ENCODE measurements at regions not wholly inside any gene's neighbourhood (a gene's known extent, or its start where the extent isn't known, plus 50 kb on each side); places are given as distances from the start of the nearest gene placed in this dataset.

DNA sequence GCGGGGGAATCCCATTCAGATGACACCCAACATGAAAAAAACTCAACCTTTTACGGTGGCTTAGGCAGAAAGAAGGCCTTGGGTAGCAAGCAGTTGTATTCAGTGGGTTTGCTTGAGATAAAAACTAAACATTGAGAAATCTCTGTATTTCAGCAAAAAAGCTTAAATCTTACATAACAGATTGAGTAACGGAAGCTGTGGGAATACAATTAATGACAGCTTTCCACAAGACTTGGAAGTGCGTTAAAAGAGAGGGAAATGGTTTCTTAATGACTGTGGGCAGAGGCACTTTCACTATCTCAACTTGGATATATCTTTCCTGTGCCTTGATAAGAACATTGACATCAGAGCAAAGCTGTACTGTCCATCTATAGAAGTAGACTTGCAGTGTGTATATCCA is 418.5 kb upstream of the HS3ST1 start:
- POLR2A ChIA-PET: no interaction called here
- intact Hi-C loops (cut with micrococcal nuclease): no loop called here
- Mint-ChIP-seq H3K27ac (no peak overlapping the region), H3K4me1 (peaks cover 2% of the 10 kb centered on the region), H3K9me3 (ENCODE audit: insufficient read depth) (no peaks in the 10 kb centered on the region), H3K27me3 (no peaks in the 10 kb centered on the region), H3K4me3 (no peak overlapping the region)
- no peak overlapping the region for H3K4me3 ChIP-seq (ENCODE audit: control extremely low read depth in 1 of 5, extremely low read depth in 1 of 5, insufficient read depth in 1 of 5, low read depth in 2 of 5, low read length in 4 of 5)
- no peaks in the 10 kb centered on the region for H3K9me3 ChIP-seq (ENCODE audit: control extremely low read depth in 1 of 3, control insufficient read depth in 2 of 3, insufficient read depth in 1 of 3, low read length in 2 of 3)
- no peaks in the 10 kb centered on the region for H4K20me1 ChIP-seq (ENCODE audit: control insufficient read depth, insufficient read depth, low read length, poor library complexity, severe bottlenecking)
- TF ChIP-seq, protein P1, sequence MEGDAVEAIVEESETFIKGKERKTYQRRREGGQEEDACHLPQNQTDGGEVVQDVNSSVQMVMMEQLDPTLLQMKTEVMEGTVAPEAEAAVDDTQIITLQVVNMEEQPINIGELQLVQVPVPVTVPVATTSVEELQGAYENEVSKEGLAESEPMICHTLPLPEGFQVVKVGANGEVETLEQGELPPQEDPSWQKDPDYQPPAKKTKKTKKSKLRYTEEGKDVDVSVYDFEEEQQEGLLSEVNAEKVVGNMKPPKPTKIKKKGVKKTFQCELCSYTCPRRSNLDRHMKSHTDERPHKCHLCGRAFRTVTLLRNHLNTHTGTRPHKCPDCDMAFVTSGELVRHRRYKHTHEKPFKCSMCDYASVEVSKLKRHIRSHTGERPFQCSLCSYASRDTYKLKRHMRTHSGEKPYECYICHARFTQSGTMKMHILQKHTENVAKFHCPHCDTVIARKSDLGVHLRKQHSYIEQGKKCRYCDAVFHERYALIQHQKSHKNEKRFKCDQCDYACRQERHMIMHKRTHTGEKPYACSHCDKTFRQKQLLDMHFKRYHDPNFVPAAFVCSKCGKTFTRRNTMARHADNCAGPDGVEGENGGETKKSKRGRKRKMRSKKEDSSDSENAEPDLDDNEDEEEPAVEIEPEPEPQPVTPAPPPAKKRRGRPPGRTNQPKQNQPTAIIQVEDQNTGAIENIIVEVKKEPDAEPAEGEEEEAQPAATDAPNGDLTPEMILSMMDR (IDR thresholded peaks at IDR 0.05): no peak
- CTCF ChIA-PET: no interaction called here
- H3K9ac ChIP-seq (ENCODE audit: low read length): no peak overlapping the region
- H3K79me2 ChIP-seq (ENCODE audit: control insufficient read depth, insufficient read depth, low read length): no peaks in the 10 kb centered on the region
- ATAC-seq (ENCODE audit: low read depth): no peak
- H3K27me3 ChIP-seq (replicated peaks in 1 of 4; ENCODE audit: control extremely low read depth in 1 of 4, control insufficient read depth in 3 of 4, insufficient read depth in 4 of 4, low read length in 3 of 4): no peaks in the 10 kb centered on the region
- H3K4me1 ChIP-seq (ENCODE audit: control insufficient read depth in 2 of 2, insufficient read depth in 2 of 2, low read length in 2 of 2): no peaks in the 10 kb centered on the region
- no peaks in the 10 kb centered on the region for H3K36me3 ChIP-seq (replicated peaks in 1 of 2; ENCODE audit: control extremely low read depth in 1 of 2, control insufficient read depth in 1 of 2, extremely low read depth in 1 of 2, insufficient read depth in 2 of 2, low read length in 1 of 2)
- H3K27ac ChIP-seq (ENCODE audit: low read length in 2 of 2): no peak overlapping the region
- no peak overlapping the region for H2AFZ ChIP-seq (ENCODE audit: insufficient read depth, low read depth, low read length, poor library complexity, severe bottlenecking)
- no peak overlapping the region for H3K4me2 ChIP-seq (replicated peaks; ENCODE audit: low read depth, low read length, poor library complexity, severe bottlenecking)
- WGBS (ENCODE audit: insufficient coverage): no CpG with 5 or more reads among the region's 4 CpGs
- no peak for DNase-seq

DNA sequence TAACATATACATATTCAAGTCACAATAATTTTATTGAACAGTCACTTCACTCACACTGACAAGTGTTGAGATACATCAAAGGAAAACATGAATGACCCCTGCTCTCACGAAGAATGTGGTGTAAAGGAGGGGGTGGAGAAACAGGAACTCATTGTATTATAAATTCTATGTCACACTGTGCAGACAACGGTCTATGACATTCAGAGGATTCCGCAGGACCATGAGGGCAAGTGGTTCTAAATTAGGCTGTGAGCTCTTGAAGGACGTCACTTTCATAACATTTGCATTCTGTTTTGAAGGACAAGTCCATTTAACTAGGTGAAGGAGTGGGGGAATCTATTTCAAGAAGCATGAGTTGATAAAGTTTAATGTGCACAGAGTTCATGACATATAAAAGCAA is 415.2 kb upstream of the HS3ST1 start:
- H3K36me3 ChIP-seq (replicated peaks in 1 of 2; ENCODE audit: control extremely low read depth in 1 of 2, control insufficient read depth in 1 of 2, extremely low read depth in 1 of 2, insufficient read depth in 2 of 2, low read length in 1 of 2): no peaks in the 10 kb centered on the region
- no peak for ATAC-seq (ENCODE audit: low read depth)
- ChIA-PET POLR2A (no interaction called here), CTCF (no interaction called here)
- Mint-ChIP-seq H3K27me3 (no peaks in the 10 kb centered on the region), H3K4me3 (no peak overlapping the region), H3K27ac (no peak overlapping the region), H3K9me3 (ENCODE audit: insufficient read depth) (no peaks in the 10 kb centered on the region), H3K4me1 (peaks cover 2% of the 10 kb centered on the region)
- no peaks in the 10 kb centered on the region for H3K4me1 ChIP-seq (ENCODE audit: control insufficient read depth in 2 of 2, insufficient read depth in 2 of 2, low read length in 2 of 2)
- TF ChIP-seq EZH2 (IDR thresholded peaks at IDR 0.05; ENCODE audit: borderline replicate concordance, insufficient read depth, low read depth, low read length, poor library complexity, severe bottlenecking): no peak
- TF ChIP-seq, protein P1 (IDR thresholded peaks at IDR 0.05): no peak
- H4K20me1 ChIP-seq (ENCODE audit: control insufficient read depth, insufficient read depth, low read length, poor library complexity, severe bottlenecking): no peaks in the 10 kb centered on the region
- no peaks in the 10 kb centered on the region for H3K27me3 ChIP-seq (replicated peaks in 1 of 4; ENCODE audit: control extremely low read depth in 1 of 4, control insufficient read depth in 3 of 4, insufficient read depth in 4 of 4, low read length in 3 of 4)
- no peaks in the 10 kb centered on the region for H3K9me3 ChIP-seq (ENCODE audit: control extremely low read depth in 1 of 3, control insufficient read depth in 2 of 3, insufficient read depth in 1 of 3, low read length in 2 of 3)
- no peak overlapping the region for H3K27ac ChIP-seq (ENCODE audit: low read length in 2 of 2)
- H3K9ac ChIP-seq (ENCODE audit: low read length): no peak overlapping the region
- H3K4me3 ChIP-seq (ENCODE audit: control extremely low read depth in 1 of 5, extremely low read depth in 1 of 5, insufficient read depth in 1 of 5, low read depth in 2 of 5, low read length in 4 of 5): no peak overlapping the region
- 76% methylated on average over 3 of the region's 4 CpGs for WGBS (ENCODE audit: insufficient coverage)
- no peak for DNase-seq
- H3K79me2 ChIP-seq (ENCODE audit: control insufficient read depth, insufficient read depth, low read length): no peaks in the 10 kb centered on the region
- intact Hi-C loops (cut with micrococcal nuclease): no loop called here
- no peak overlapping the region for H3K4me2 ChIP-seq (replicated peaks; ENCODE audit: low read depth, low read length, poor library complexity, severe bottlenecking)
- H2AFZ ChIP-seq (ENCODE audit: insufficient read depth, low read depth, low read length, poor library complexity, severe bottlenecking): no peak overlapping the region

Data from B cell (primary cell).